OCI-LY1 (cell line): ENCODE measurements at regions not wholly inside any gene's neighbourhood (a gene's known extent, or its start where the extent isn't known, plus 50 kb on each side); places are given as distances from the start of the nearest gene placed in this dataset.

Source experiments
- H2AFZ ChIP-seq: fragments of 200-600 bp; sonication (generic), shearing (Covaris generic); 2 replicates; pipeline ENCODE4 v1.6.0; 2014; ENCODE audit warnings: antibody characterized with exemption, mild to moderate bottlenecking, low read length
- H3F3A ChIP-seq: fragments of 200-600 bp; sonication (generic), shearing (Covaris generic); 2 replicates; pipeline ENCODE4 v1.6.0; 2014; ENCODE audit warnings: mild to moderate bottlenecking, antibody characterized with exemption, low read length, moderate library complexity; ENCODE audit not compliant: insufficient read depth
- H3K27ac ChIP-seq: fragments of 200-600 bp; sonication (generic); 2 replicates; pipeline ENCODE4 v1.5.1; 2014; ENCODE audit warnings: low read length, mixed run types, mild to moderate bottlenecking, low read depth; ENCODE audit not compliant: poor library complexity, severe bottlenecking
- H3K27me3 ChIP-seq: fragments of 200-600 bp; sonication (generic); 2 replicates; pipeline ENCODE4 v1.6.0; 2014; ENCODE audit warnings: antibody characterized with exemption, mild to moderate bottlenecking, low read length, moderate library complexity; ENCODE audit not compliant: insufficient read depth
- H3K36me3 ChIP-seq: fragments of 200-600 bp; sonication (generic); 2 replicates; pipeline ENCODE4 v1.6.1; 2014; ENCODE audit warnings: mild to moderate bottlenecking, antibody characterized with exemption, low read length, moderate library complexity, mixed read lengths; ENCODE audit not compliant: insufficient read depth
- H3K4me1 ChIP-seq: fragments of 200-600 bp; sonication (generic); 2 replicates; pipeline ENCODE4 v1.5.1; 2014; ENCODE audit warnings: mild to moderate bottlenecking, low read length, moderate library complexity; ENCODE audit not compliant: insufficient read depth, severe bottlenecking
- H3K4me2 ChIP-seq: fragments of 200-600 bp; sonication (generic), shearing (Covaris generic); 2 replicates; pipeline ENCODE4 v1.6.1; 2014; ENCODE audit warnings: low read length
- H3K4me3 ChIP-seq: fragments of 200-600 bp; sonication (generic); 2 replicates; pipeline ENCODE4 v1.5.1; 2014; ENCODE audit warnings: low read length, low read depth, mild to moderate bottlenecking, mixed read lengths; ENCODE audit not compliant: poor library complexity, severe bottlenecking
- H3K79me2 ChIP-seq: fragments of 200-600 bp; shearing (Covaris generic); 2 replicates; pipeline ENCODE4 v1.6.1; 2016; ENCODE audit warnings: mixed run types, low read length, mixed read lengths; ENCODE audit not compliant: insufficient read depth
- H3K9ac ChIP-seq: fragments of 200-600 bp; sonication (generic), shearing (Covaris generic); 2 replicates; pipeline ENCODE4 v1.6.1; 2014; ENCODE audit warnings: mild to moderate bottlenecking, low read length, mixed read lengths
- H3K9me2 ChIP-seq: fragments of 200-600 bp; sonication (generic), shearing (Covaris generic); 2 replicates; pipeline ENCODE4 v1.6.1; 2014; ENCODE audit warnings: low read depth, mild to moderate bottlenecking, low read length, mixed read lengths
- H3K9me3 ChIP-seq: fragments of 200-600 bp; shearing (Covaris generic); 2 replicates; pipeline ENCODE4 v1.6.1; 2014; ENCODE audit warnings: low read length, mixed read lengths
- H4K20me1 ChIP-seq: fragments of 200-600 bp; sonication (generic), shearing (Covaris generic); 2 replicates; pipeline ENCODE4 v1.6.0; 2016; ENCODE audit warnings: mild to moderate bottlenecking, low read length; ENCODE audit not compliant: insufficient read depth
- EZH2 ChIP-seq: fragments of 200-600 bp; sonication (generic), shearing (Covaris generic); IDR thresholded peaks from 2 replicates; pipeline ENCODE4 v1.8.0; 2017; ENCODE audit warnings: borderline replicate concordance, mixed run types, mild to moderate bottlenecking, antibody characterized with exemption, low read length, moderate library complexity, mixed read lengths
- TF ChIP-seq, protein P1 (sequence below): fragments of 200-600 bp; sonication (generic), shearing (Covaris generic); IDR thresholded peaks from 2 replicates; pipeline ENCODE4 v1.5.1; 2017; ENCODE audit warnings: mild to moderate bottlenecking, antibody characterized with exemption, low read length, moderate library complexity, mixed read lengths

- no peaks in the 10 kb centered on the region for H3K9me3 ChIP-seq
- H3K27ac ChIP-seq, result no peak overlapping the region
- no peaks in the 10 kb centered on the region for H4K20me1 ChIP-seq
- H3K4me2 ChIP-seq, result no peak overlapping the region
- TF ChIP-seq, protein P1, sequence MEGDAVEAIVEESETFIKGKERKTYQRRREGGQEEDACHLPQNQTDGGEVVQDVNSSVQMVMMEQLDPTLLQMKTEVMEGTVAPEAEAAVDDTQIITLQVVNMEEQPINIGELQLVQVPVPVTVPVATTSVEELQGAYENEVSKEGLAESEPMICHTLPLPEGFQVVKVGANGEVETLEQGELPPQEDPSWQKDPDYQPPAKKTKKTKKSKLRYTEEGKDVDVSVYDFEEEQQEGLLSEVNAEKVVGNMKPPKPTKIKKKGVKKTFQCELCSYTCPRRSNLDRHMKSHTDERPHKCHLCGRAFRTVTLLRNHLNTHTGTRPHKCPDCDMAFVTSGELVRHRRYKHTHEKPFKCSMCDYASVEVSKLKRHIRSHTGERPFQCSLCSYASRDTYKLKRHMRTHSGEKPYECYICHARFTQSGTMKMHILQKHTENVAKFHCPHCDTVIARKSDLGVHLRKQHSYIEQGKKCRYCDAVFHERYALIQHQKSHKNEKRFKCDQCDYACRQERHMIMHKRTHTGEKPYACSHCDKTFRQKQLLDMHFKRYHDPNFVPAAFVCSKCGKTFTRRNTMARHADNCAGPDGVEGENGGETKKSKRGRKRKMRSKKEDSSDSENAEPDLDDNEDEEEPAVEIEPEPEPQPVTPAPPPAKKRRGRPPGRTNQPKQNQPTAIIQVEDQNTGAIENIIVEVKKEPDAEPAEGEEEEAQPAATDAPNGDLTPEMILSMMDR, result no peak
- TF ChIP-seq EZH2, result no peak
- H3K4me1 ChIP-seq, result no peaks in the 10 kb centered on the region
- H3K4me3 ChIP-seq, result no peak overlapping the region
- H3K36me3 ChIP-seq, result no peaks in the 10 kb centered on the region
- no peaks in the 10 kb centered on the region for H3K27me3 ChIP-seq
- no peaks in the 10 kb centered on the region for H3K9me2 ChIP-seq
- H2AFZ ChIP-seq, result no peak overlapping the region
- H3F3A ChIP-seq, result no peaks in the 10 kb centered on the region
- no peaks in the 10 kb centered on the region for H3K79me2 ChIP-seq
- no peak overlapping the region for H3K9ac ChIP-seq
Measured at GRCh38 chr11:27871056-27871455, 170.8 kb upstream of the BDNF start.

GRCh38 chr11:27869701-27870100 is 169.4 kb upstream of the BDNF start:
- Histone ChIP-seq H3K9ac (no peak overlapping the region), H3K4me2 (no peak overlapping the region), H3K27me3 (no peaks in the 10 kb centered on the region), H3K79me2 (no peaks in the 10 kb centered on the region), H3K9me2 (no peaks in the 10 kb centered on the region), H3K4me3 (no peak overlapping the region), H3K4me1 (no peaks in the 10 kb centered on the region), H4K20me1 (no peaks in the 10 kb centered on the region), H2AFZ (no peak overlapping the region), H3K27ac (no peak overlapping the region), H3F3A (no peaks in the 10 kb centered on the region), H3K9me3 (no peaks in the 10 kb centered on the region), H3K36me3 (no peaks in the 10 kb centered on the region)
- TF ChIP-seq EZH2, result no peak
- TF ChIP-seq, protein P1, result no peak

GRCh38 chr11:27868709-27869108 is 168.5 kb upstream of the BDNF start:
- no peak overlapping the region for H3K27ac ChIP-seq
- no peaks in the 10 kb centered on the region for H3F3A ChIP-seq
- no peak overlapping the region for H3K9ac ChIP-seq
- H3K4me1 ChIP-seq, result no peaks in the 10 kb centered on the region
- no peak overlapping the region for H2AFZ ChIP-seq
- no peaks in the 10 kb centered on the region for H3K9me2 ChIP-seq
- H3K79me2 ChIP-seq, result no peaks in the 10 kb centered on the region
- H3K9me3 ChIP-seq, result no peaks in the 10 kb centered on the region
- no peak overlapping the region for H3K4me3 ChIP-seq
- H3K36me3 ChIP-seq, result no peaks in the 10 kb centered on the region
- no peaks in the 10 kb centered on the region for H4K20me1 ChIP-seq
- H3K4me2 ChIP-seq, result no peak overlapping the region
- TF ChIP-seq EZH2, result no peak
- TF ChIP-seq, protein P1, result no peak
- H3K27me3 ChIP-seq, result no peaks in the 10 kb centered on the region
